ENCODE measurements at regions not wholly inside any gene's neighbourhood (a gene's known extent, or its start where the extent isn't known, plus 50 kb on each side); places are given as distances from the start of the nearest gene placed in this dataset.

DNA sequence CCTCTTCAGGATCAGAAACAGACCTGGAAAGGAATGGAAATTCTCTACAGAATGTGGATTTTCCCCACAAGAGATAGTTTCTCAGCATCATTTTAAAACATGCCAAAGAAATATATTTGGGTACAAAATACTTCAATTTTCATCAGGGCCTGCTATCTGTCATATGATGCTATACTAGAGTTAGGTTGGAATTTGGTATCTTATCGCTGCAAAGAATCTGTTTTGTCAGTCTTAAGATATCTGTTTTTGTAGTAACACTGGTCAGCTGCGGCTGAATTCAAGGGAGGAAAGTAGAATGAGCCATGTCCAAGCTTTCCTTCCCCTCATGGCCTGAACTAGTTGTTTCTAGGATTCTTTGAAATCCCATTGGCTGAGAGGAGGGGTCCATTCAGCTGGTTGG is 806.4 kb downstream of the KCNA4 start:
- no peak for ATAC-seq
- Histone ChIP-seq H3K36me3 (ENCODE audit: control insufficient read depth in 1 of 2, insufficient read depth in 2 of 2, low read length in 2 of 2) (no peaks in the 10 kb centered on the region), H3K9me2 (ENCODE audit: insufficient read depth) (no peaks in the 10 kb centered on the region), H2AFZ (ENCODE audit: low read depth, low read length, poor library complexity, severe bottlenecking) (no peak overlapping the region), H3K27me3 (ENCODE audit: insufficient read depth, low read length) (no peaks in the 10 kb centered on the region), H3K27ac (ENCODE audit: low read depth, low read length) (no peak overlapping the region), H4K20me1 (ENCODE audit: insufficient read depth) (no peaks in the 10 kb centered on the region), H3K9me3 (ENCODE audit: control insufficient read depth in 1 of 2, insufficient read depth in 1 of 2, low read depth in 1 of 2, low read length in 2 of 2) (no peaks in the 10 kb centered on the region), H3K4me2 (ENCODE audit: low read length) (no peak overlapping the region), H3K4me1 (ENCODE audit: control insufficient read depth in 1 of 2, insufficient read depth in 2 of 2, low read length in 2 of 2) (no peaks in the 10 kb centered on the region), H3K9ac (ENCODE audit: low read length) (no peak overlapping the region), H3K79me2 (ENCODE audit: insufficient read depth, low read length) (no peaks in the 10 kb centered on the region), H3K4me3 (replicated peaks in 1 of 2; ENCODE audit: low read depth in 1 of 2, low read length in 2 of 2) (no peak overlapping the region)
- RAD21 ChIA-PET (ENCODE audit: low non-redundant PET in 1 of 2, low total read pairs in 2 of 2, uncharacterized antibody in 2 of 2, unreplicated experiment in 2 of 2), result no interaction called here
- CTCF ChIA-PET, result no interaction called here
- no TSS peak for BruUV-seq (replicated peaks)
- POLR2A ChIA-PET, result no interaction called here
- TF ChIP-seq CBX3 (IDR thresholded peaks at IDR 0.05; ENCODE audit: low read depth) (no peak), EZH2phosphoT487 (IDR thresholded peaks at IDR 0.05; ENCODE audit: borderline replicate concordance) (no peak)
- TF ChIP-seq, protein P1, sequence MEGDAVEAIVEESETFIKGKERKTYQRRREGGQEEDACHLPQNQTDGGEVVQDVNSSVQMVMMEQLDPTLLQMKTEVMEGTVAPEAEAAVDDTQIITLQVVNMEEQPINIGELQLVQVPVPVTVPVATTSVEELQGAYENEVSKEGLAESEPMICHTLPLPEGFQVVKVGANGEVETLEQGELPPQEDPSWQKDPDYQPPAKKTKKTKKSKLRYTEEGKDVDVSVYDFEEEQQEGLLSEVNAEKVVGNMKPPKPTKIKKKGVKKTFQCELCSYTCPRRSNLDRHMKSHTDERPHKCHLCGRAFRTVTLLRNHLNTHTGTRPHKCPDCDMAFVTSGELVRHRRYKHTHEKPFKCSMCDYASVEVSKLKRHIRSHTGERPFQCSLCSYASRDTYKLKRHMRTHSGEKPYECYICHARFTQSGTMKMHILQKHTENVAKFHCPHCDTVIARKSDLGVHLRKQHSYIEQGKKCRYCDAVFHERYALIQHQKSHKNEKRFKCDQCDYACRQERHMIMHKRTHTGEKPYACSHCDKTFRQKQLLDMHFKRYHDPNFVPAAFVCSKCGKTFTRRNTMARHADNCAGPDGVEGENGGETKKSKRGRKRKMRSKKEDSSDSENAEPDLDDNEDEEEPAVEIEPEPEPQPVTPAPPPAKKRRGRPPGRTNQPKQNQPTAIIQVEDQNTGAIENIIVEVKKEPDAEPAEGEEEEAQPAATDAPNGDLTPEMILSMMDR (IDR thresholded peaks at IDR 0.05 in 2 of 3, conservative IDR thresholded peaks at IDR 0.05 in 1 of 3; ENCODE audit: borderline replicate concordance in 1 of 3, insufficient read depth in 1 of 3, low read depth in 2 of 3, low read length in 2 of 3), result no peak
- no peak for DNase-seq (ENCODE audit: low read depth, low spot score)
- intact Hi-C loops (cut with micrococcal nuclease), result no loop called here

DNA sequence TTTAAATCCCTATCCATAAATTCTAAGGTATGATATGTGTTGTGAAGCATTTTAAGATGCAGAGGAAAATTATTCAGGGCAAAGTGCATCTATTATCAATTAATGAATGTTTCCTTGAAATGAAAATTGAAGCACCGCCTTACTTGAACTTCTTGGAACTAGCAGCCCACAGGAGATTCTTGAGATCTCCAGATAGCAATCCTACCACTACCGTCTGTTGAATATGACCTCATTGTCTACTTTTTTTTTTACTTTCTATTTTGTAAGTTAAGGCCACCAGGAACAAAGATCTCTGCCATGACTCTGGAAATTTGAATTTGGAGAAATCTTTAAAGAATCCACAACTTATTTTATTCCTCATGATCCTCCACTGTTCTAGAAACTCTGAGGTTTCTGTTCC is 808.7 kb downstream of the KCNA4 start:
- H3K4me2 ChIP-seq (ENCODE audit: low read length), result no peak overlapping the region
- intact Hi-C loops (cut with micrococcal nuclease), result loop anchor here (5.0 kb wide), 1 partner anchor 96 kb away; no protein-coding TSS in a partner anchor
- H3K79me2 ChIP-seq (ENCODE audit: insufficient read depth, low read length), result no peaks in the 10 kb centered on the region
- ATAC-seq (no peak), DNase-seq (ENCODE audit: low read depth, low spot score) (no peak)
- H3K4me1 ChIP-seq (ENCODE audit: control insufficient read depth in 1 of 2, insufficient read depth in 2 of 2, low read length in 2 of 2), result no peaks in the 10 kb centered on the region
- no peaks in the 10 kb centered on the region for H4K20me1 ChIP-seq (ENCODE audit: insufficient read depth)
- H2AFZ ChIP-seq (ENCODE audit: low read depth, low read length, poor library complexity, severe bottlenecking), result no peak overlapping the region
- BruUV-seq (replicated peaks), result no TSS peak
- no peak overlapping the region for H3K27ac ChIP-seq (ENCODE audit: low read depth, low read length)
- H3K9me2 ChIP-seq (ENCODE audit: insufficient read depth), result no peaks in the 10 kb centered on the region
- H3K36me3 ChIP-seq (ENCODE audit: control insufficient read depth in 1 of 2, insufficient read depth in 2 of 2, low read length in 2 of 2), result no peaks in the 10 kb centered on the region
- ChIA-PET RAD21 (ENCODE audit: low non-redundant PET in 1 of 2, low total read pairs in 2 of 2, uncharacterized antibody in 2 of 2, unreplicated experiment in 2 of 2) (no interaction called here), CTCF (no interaction called here), POLR2A (no interaction called here)
- H3K9ac ChIP-seq (ENCODE audit: low read length), result no peak overlapping the region
- no peaks in the 10 kb centered on the region for H3K9me3 ChIP-seq (ENCODE audit: control insufficient read depth in 1 of 2, insufficient read depth in 1 of 2, low read depth in 1 of 2, low read length in 2 of 2)
- no peak for TF ChIP-seq EZH2phosphoT487 (IDR thresholded peaks at IDR 0.05; ENCODE audit: borderline replicate concordance)
- no peak for TF ChIP-seq POLR2A (IDR thresholded peaks at IDR 0.05; ENCODE audit: borderline replicate concordance, extremely low read depth, insufficient read depth, insufficient read length)
- TF ChIP-seq, protein P2, sequence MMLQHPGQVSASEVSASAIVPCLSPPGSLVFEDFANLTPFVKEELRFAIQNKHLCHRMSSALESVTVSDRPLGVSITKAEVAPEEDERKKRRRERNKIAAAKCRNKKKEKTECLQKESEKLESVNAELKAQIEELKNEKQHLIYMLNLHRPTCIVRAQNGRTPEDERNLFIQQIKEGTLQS (IDR thresholded peaks at IDR 0.05), result no peak
- TF ChIP-seq, protein P3, sequence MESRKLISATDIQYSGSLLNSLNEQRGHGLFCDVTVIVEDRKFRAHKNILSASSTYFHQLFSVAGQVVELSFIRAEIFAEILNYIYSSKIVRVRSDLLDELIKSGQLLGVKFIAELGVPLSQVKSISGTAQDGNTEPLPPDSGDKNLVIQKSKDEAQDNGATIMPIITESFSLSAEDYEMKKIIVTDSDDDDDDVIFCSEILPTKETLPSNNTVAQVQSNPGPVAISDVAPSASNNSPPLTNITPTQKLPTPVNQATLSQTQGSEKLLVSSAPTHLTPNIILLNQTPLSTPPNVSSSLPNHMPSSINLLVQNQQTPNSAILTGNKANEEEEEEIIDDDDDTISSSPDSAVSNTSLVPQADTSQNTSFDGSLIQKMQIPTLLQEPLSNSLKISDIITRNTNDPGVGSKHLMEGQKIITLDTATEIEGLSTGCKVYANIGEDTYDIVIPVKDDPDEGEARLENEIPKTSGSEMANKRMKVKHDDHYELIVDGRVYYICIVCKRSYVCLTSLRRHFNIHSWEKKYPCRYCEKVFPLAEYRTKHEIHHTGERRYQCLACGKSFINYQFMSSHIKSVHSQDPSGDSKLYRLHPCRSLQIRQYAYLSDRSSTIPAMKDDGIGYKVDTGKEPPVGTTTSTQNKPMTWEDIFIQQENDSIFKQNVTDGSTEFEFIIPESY (IDR thresholded peaks at IDR 0.05; ENCODE audit: extremely low read depth, insufficient replicate concordance, low read length), result no peak
- no peak for TF ChIP-seq ZFX (IDR thresholded peaks at IDR 0.05)
- no peaks in the 10 kb centered on the region for H3K27me3 ChIP-seq (ENCODE audit: insufficient read depth, low read length)
- H3K4me3 ChIP-seq (replicated peaks in 1 of 2; ENCODE audit: low read depth in 1 of 2, low read length in 2 of 2), result no peak overlapping the region
